GM18907 (cell line): ENCODE measurements at regions not wholly inside any gene's neighbourhood (a gene's known extent, or its start where the extent isn't known, plus 50 kb on each side); places are given as distances from the start of the nearest gene placed in this dataset.
"Not testable (repeated sequence)": the region's sequence is repeated elsewhere in the genome, so short reads cannot be mapped to it uniquely, and the experiment has no call there.

Experiments
- ATAC-seq: cut with Tn5 transposase; IDR thresholded peaks from one replicate; pipeline ENCODE4 v1.9.1; 2021; ENCODE audit warnings: mild to moderate bottlenecking, moderate library complexity; ENCODE audit not compliant: unreplicated experiment

DNA sequence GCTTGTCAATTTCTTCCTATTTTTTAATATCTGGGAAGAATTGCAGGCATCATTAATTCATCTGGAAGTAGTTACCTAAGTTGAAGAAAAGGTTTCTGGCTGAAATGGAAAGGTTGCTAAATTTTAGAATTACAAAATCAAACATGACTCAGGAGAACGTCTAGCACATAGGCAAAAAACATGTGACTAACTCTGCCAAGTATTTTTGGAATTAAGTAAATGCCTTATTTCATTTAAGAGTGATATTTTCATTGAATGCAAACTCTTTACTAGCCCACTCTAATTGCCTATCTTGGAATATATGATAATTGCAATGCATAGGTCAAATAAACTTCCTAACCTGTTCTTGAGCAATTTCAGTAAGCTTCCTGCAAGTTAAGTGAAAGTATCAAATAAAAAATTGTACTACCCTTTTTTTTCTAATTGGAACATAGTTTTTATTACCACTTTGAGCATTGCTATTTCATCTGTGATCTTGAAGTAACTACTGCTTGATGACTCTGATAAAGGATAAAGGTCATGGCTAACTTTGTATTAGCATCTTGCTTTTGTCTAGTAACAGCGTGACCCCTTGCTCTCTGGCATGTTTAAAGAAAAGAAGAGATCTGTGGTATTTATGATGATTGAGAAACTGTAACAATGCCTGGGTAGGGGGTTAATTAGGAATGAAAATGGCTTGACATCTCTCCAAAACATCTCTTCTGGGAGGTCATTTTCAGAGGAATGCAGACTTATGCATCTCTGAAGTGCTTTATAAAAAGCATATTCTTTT, 208.3 kb upstream of the NCAM2 start:
- no peak for ATAC-seq

- no peak for ATAC-seq
Observed at GRCh38 chr21:20800106-20800505, 198.1 kb upstream of the NCAM2 start.

DNA sequence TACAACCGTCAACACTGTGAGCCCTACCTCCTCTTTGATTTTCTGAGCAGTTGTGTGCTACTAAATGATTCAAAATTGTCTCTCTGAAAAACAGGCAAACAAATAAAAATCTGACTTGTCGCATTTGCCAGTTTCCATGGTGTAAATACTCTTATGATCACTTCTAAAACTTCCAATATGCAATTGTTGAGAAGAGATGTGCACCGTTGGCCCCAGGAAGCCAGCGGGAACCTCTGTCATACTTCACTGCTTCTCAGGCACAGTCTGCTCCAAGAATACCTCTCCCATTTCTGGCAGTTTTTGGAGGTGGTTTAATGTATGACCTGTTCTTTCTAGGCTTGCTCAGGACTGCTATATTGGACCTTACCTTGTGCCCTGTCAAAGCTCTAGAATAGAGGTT, 196.0 kb upstream of the NCAM2 start:
- no peak for ATAC-seq

DNA sequence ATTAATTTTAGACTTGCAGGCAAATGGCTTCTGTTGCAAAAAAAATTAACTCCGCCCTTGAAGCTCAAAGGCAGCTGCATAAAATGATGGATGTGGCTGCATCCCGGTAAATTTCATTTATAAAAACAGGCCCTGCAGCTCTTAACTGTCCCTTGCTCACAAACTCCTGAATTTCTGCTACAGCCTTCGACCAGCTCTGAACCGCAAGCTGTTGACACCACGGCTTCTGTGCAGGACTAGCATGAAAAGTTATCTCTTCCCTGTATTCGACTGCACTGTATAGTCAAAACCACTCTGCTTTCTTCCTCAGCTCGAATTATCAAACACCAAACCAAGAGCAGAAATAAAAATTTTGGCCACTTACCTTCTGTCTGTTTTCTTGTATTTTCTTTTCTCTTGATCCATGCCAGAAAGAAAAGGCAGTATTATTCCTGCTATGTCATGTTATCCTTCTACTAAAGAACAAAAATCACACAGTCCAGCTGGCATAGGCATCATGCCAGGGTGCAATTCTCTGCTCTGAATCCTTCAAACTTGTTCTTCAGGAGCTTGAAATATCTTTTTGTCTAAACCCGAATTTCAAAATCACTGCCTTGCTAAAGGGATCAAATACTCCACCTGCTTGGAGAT, 195.5 kb upstream of the NCAM2 start:
- no peak for ATAC-seq

DNA sequence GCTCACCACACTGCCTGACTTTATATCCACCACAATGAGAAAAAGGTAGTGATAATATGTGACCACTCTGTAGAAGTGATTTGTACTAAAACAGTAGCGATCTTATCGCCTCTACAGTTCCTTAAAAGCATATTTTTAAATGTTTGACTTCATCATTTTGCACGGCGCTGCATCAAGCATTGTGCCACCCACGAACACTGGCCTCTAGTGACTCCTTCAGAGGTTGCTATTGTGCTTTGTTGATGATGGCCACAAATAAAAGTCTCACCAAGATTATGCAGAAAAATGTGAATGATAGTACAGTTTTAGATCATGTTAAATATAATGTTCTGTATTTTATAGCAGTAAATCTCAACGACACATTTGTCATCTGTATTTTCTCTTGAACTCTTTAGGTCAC, 186.5 kb upstream of the NCAM2 start:
- ATAC-seq = no peak

GRCh38 chr21:20814090-20814489, 184.1 kb upstream of the NCAM2 start:
- ATAC-seq = no peak

- no peak for ATAC-seq
Observed at GRCh38 chr21:20822666-20823065, 175.5 kb upstream of the NCAM2 start.

DNA sequence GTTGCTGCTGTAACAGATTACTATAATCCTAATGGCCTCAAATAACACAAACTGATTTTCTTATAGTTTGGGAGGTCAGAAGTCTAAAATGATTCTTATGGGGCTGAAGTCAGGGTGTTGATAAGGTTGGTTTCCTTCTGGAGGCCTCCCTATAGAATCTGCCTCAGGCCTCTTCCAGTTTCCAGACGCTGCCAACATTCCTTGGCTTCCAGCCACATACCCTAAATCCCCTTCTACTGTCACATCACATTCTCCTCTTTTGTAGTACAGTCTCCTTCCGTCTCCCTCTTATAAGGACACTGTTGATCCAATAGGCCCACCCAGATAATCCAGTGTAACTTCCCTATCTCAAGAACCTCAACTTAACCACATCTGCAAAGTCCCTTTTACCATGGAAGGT, 145.3 kb upstream of the NCAM2 start:
- ATAC-seq = no peak

- ATAC-seq = no peak
Observed at GRCh38 chr21:20856926-20857325, 141.3 kb upstream of the NCAM2 start.

DNA sequence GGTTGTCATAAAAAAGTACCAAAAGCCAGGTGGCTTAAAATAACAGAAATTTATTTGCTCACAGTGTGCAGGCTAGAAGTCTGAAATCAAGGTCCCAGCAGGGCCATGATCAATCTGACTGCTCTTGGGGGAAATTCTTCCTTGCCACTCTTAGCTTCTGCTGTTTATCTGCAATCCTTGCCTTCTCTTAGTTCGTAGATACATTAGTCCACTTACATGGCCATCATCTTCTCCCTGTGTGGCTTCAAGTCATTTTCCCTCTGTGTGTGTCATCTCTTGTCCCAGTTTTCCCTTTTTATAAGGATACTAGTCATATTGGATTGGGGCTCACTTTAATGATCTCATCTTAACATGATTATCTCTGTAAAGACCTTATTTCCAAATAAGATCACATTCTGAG, 124.0 kb upstream of the NCAM2 start:
- no peak for ATAC-seq

- ATAC-seq = no peak
Observed at GRCh38 chr21:20875742-20876141, 122.5 kb upstream of the NCAM2 start.

DNA sequence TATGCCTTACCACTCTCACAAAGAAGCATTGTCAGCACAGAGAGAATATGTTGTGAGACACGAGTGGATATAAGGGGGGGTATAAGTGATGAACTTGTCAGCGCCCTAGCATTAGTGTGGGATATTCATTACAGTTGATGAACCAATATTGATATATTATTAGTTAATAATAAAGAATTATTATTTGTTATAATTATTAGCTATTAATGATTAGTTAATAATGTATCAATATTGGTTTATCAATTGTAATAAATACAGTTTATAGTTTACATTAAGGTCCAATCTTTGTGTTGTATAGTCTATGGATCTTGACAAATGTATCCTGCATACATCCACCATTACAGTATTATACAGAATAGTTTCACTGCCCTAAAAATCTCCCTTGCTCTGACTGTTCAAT, 120.2 kb upstream of the NCAM2 start:
- no peak for ATAC-seq

DNA sequence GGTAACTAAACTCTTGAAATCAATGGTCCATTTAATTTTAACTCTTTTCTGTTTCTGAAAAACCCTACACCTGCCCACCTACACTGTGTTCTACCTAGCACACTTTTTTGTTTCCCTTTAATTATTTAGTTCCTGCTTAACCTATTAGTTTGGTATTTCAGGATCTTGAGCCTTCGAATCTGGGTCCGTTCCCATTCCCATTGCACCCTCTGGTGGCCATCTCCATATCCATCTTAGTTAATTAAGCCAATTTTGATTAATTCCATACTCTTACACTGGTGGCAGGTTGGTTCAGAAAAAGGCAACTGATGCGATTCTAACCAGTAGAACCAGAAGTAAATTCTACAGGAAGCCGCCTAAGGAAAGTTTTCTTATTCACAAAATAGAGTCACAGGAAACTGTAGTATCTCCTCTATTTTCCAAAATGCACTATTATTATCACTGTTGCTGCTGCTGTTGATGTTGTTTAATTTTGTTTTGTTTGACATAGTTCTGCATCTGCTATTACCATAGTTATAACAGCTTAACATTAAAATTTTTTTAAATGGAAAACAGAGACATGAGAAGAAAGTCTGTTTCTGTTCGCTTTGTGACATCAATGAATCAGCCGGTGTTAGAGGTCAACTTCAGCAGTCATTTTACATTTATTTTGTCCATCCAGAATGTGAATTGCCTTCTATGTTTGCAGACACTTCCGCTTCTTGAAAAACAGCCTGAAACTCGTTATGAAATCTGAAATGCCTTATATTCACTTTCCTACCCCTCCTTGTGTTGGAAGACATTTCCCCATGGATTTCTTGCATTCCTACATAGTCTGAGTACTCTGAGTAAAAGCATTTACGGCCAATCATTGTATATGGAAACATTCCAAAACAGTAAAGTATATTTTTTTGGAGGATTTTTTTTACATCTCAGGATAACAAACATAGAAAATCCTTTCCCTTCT, 115.5 kb upstream of the NCAM2 start:
- ATAC-seq = no peak

GRCh38 chr21:20883408-20883800, 114.8 kb upstream of the NCAM2 start:
- ATAC-seq = no peak

GRCh38 chr21:20902511-20902910, 95.7 kb upstream of the NCAM2 start:
- ATAC-seq = no peak

DNA sequence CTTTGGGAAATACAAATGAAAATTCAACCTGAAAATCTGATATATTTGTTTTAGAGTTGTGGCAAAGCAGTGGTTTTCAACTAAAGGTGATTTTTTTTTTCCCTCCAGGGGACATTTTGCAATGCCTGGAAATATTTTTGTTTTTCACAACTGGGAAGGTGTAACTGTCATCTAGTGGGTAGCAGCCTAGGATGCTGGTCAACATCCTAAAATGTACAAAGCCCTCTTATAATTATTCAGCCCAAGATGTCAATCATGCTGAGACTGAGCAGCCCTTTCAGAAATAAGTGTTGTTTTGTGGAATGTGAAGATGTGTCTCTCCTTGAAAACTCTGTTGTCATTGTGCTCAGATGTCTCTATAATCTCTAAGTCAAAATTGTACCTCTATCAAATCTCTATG, 95.2 kb upstream of the NCAM2 start:
- ATAC-seq = no peak

DNA sequence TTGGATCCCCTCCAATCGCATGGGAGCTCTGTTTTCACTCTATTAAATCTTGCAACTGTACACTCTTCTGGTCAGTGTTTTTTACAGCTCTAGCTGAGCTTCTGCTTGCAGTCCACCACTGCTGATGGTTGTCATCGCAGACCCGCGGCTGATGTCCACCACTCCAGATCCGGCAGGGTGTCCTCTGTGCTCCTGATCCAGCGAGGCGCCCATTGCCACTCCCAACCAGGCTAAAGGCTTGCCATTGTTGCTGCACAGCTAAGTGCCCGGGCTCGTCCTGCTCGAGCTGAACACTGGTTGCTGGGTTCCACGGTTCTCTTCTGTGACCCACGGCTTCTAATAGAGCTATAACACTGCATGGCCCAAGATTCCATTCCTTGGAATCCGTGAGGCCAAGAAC, 70.7 kb upstream of the NCAM2 start:
- not testable (repeated sequence) for ATAC-seq

- no peak for ATAC-seq
Observed at GRCh38 chr21:20942523-20942922, 55.7 kb upstream of the NCAM2 start.

GRCh38 chr21:20943561-20943997, 54.6 kb upstream of the NCAM2 start:
- no peak for ATAC-seq

DNA sequence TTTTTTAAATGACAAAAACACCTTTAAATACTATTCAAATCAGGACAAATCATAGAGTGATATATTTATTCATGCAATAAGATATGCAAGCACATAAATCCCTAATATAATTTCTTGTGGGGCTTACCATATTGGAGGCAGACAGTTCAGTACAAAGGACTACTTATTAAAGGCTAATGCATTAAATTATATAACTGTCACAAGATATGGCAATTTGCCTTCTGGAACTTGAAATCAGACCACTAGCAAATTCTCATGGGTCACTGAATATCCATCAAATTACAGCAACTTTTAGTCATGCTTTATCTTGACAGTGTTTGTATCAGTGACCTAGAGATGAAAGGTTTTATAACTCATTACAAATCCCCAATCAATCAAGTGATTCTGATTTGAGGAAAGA, 54.1 kb upstream of the NCAM2 start:
- ATAC-seq = no peak

- ATAC-seq = no peak
Observed at GRCh38 chr21:20946701-20947100, 51.5 kb upstream of the NCAM2 start.
